ENCODE measurements at regions not wholly inside any gene's neighbourhood (a gene's known extent, or its start where the extent isn't known, plus 50 kb on each side); places are given as distances from the start of the nearest gene placed in this dataset.
A peak's percentile ranks its signal among the peaks of the same experiment; 100 is the strongest.

GRCh38 chr11:112355726-112356125, 95.1 kb upstream of the PLET1 start:
- H3K4me1 ChIP-seq: no peaks in the 10 kb centered on the region
- no peaks in the 10 kb centered on the region for H3K36me3 ChIP-seq
- DNase-seq (ENCODE audit: low spot score in 2 of 2): no peak
- no peaks in the 10 kb centered on the region for H3K9me3 ChIP-seq
- intact Hi-C loops (cut with DNase I; ENCODE audit: low total_unique reads): no loop called here
- H3K4me3 ChIP-seq: no peak overlapping the region
- TF ChIP-seq CTCF (IDR thresholded peaks at IDR 0.05) (no peak), POLR2A (IDR thresholded peaks at IDR 0.05) (no peak), POLR2AphosphoS5 (IDR thresholded peaks at IDR 0.05) (no peak)
- no peaks in the 10 kb centered on the region for H3K27me3 ChIP-seq
- no peak overlapping the region for H3K27ac ChIP-seq

GRCh38 chr11:112357488-112357887, 96.8 kb upstream of the PLET1 start:
- DNase-seq (ENCODE audit: low spot score in 2 of 2): no peak
- H3K9me3 ChIP-seq: no peaks in the 10 kb centered on the region
- no peaks in the 10 kb centered on the region for H3K27me3 ChIP-seq
- H3K4me3 ChIP-seq: no peak overlapping the region
- H3K27ac ChIP-seq: no peak overlapping the region
- TF ChIP-seq POLR2A (IDR thresholded peaks at IDR 0.05) (no peak), POLR2AphosphoS5 (IDR thresholded peaks at IDR 0.05) (no peak), CTCF (IDR thresholded peaks at IDR 0.05) (no peak)
- intact Hi-C loops (cut with DNase I; ENCODE audit: low total_unique reads): no loop called here
- H3K4me1 ChIP-seq: no peaks in the 10 kb centered on the region
- H3K36me3 ChIP-seq: no peaks in the 10 kb centered on the region

- Histone ChIP-seq H3K4me3 (no peak overlapping the region), H3K27me3 (no peaks in the 10 kb centered on the region), H3K4me1 (no peaks in the 10 kb centered on the region), H3K36me3 (no peaks in the 10 kb centered on the region), H3K9me3 (no peaks in the 10 kb centered on the region), H3K27ac (no peak overlapping the region)
- intact Hi-C loops (cut with DNase I; ENCODE audit: low total_unique reads): no loop called here
- no peak for TF ChIP-seq CTCF (IDR thresholded peaks at IDR 0.05)
- TF ChIP-seq POLR2AphosphoS5 (IDR thresholded peaks at IDR 0.05): no peak
- no peak for TF ChIP-seq POLR2A (IDR thresholded peaks at IDR 0.05)
- DNase-seq (ENCODE audit: low spot score in 2 of 2): no peak
These were observed 100.7 kb upstream of the PLET1 start for GRCh38 chr11:112361396-112361795.

- TF ChIP-seq CTCF (IDR thresholded peaks at IDR 0.05) (no peak), POLR2AphosphoS5 (IDR thresholded peaks at IDR 0.05) (no peak), POLR2A (IDR thresholded peaks at IDR 0.05) (no peak)
- intact Hi-C loops (cut with DNase I; ENCODE audit: low total_unique reads): no loop called here
- Histone ChIP-seq H3K27ac (no peak overlapping the region), H3K4me3 (no peak overlapping the region), H3K27me3 (no peaks in the 10 kb centered on the region), H3K4me1 (no peaks in the 10 kb centered on the region), H3K9me3 (no peaks in the 10 kb centered on the region), H3K36me3 (no peaks in the 10 kb centered on the region)
- DNase-seq (ENCODE audit: low spot score in 2 of 2): no peak
These were observed 102.9 kb upstream of the PLET1 start for GRCh38 chr11:112363527-112363926.

- intact Hi-C loops (cut with DNase I; ENCODE audit: low total_unique reads): no loop called here
- no peaks in the 10 kb centered on the region for H3K36me3 ChIP-seq
- no peak for DNase-seq (ENCODE audit: low spot score in 2 of 2)
- H3K27ac ChIP-seq: peak overlapping the region in 1 of 2 donors; percentile 25
- H3K4me3 ChIP-seq: no peak overlapping the region
- H3K27me3 ChIP-seq: no peaks in the 10 kb centered on the region
- H3K9me3 ChIP-seq: no peaks in the 10 kb centered on the region
- TF ChIP-seq POLR2AphosphoS5 (IDR thresholded peaks at IDR 0.05) (no peak), POLR2A (IDR thresholded peaks at IDR 0.05) (no peak)
- H3K4me1 ChIP-seq: no peaks in the 10 kb centered on the region
These were observed 104.4 kb upstream of the PLET1 start for GRCh38 chr11:112364962-112365481.

- H3K27ac ChIP-seq: no peak overlapping the region
- intact Hi-C loops (cut with DNase I; ENCODE audit: low total_unique reads): no loop called here
- H3K36me3 ChIP-seq: no peaks in the 10 kb centered on the region
These were observed 105.4 kb upstream of the PLET1 start for GRCh38 chr11:112366012-112366411.

More at GRCh38 chr11:112366012-112366411, 105.4 kb upstream of the PLET1 start:
- H3K4me1 ChIP-seq: no peaks in the 10 kb centered on the region
- H3K4me3 ChIP-seq: no peak overlapping the region
- H3K27me3 ChIP-seq: no peaks in the 10 kb centered on the region
- H3K9me3 ChIP-seq: no peaks in the 10 kb centered on the region
- no peak for DNase-seq (ENCODE audit: low spot score in 2 of 2)
- no peak for TF ChIP-seq CTCF (IDR thresholded peaks at IDR 0.05)
- TF ChIP-seq POLR2AphosphoS5 (IDR thresholded peaks at IDR 0.05): no peak
- TF ChIP-seq POLR2A (IDR thresholded peaks at IDR 0.05): no peak

All from breast epithelium (tissue), 4 donors.